ENCODE measurements at regions not wholly inside any gene's neighbourhood (a gene's known extent, or its start where the extent isn't known, plus 50 kb on each side); places are given as distances from the start of the nearest gene placed in this dataset.

- no peak for TF ChIP-seq CTCF (IDR thresholded peaks at IDR 0.05; ENCODE audit: low read depth, low read length)
- H3K27ac ChIP-seq = no peak overlapping the region
- H3K9me3 ChIP-seq (ENCODE audit: low read depth) = no peaks in the 10 kb centered on the region
- no peaks in the 10 kb centered on the region for H3K36me3 ChIP-seq
- DNase-seq (ENCODE audit: low read depth in 1 of 2, low spot score in 1 of 2) = no peak
- no peak overlapping the region for H3K4me3 ChIP-seq
- H3K27me3 ChIP-seq = no peaks in the 10 kb centered on the region
- H3K4me1 ChIP-seq (ENCODE audit: low read depth) = peaks cover 5% of the 10 kb centered on the region
These were observed 75.8 kb downstream of the DAD1 start for GRCh38 chr14:22513066-22513812.

GRCh38 chr14:22512106-22512814 lies 76.8 kb downstream of the DAD1 start:
- Histone ChIP-seq H3K36me3 (no peaks in the 10 kb centered on the region), H3K4me3 (no peak overlapping the region), H3K9me3 (ENCODE audit: low read depth) (no peaks in the 10 kb centered on the region), H3K4me1 (ENCODE audit: low read depth) (peaks cover 5% of the 10 kb centered on the region), H3K27me3 (no peaks in the 10 kb centered on the region), H3K27ac (no peak overlapping the region)
- TF ChIP-seq CTCF (IDR thresholded peaks at IDR 0.05; ENCODE audit: low read depth, low read length) = no peak
- no peak for DNase-seq (ENCODE audit: low read depth in 1 of 2, low spot score in 1 of 2)

- H3K4me1 ChIP-seq (ENCODE audit: low read depth) = peaks cover 12% of the 10 kb centered on the region
- H3K4me3 ChIP-seq = no peak overlapping the region
- H3K27ac ChIP-seq = no peak overlapping the region
- TF ChIP-seq CTCF (IDR thresholded peaks at IDR 0.05; ENCODE audit: low read depth, low read length) = no peak
- no peaks in the 10 kb centered on the region for H3K27me3 ChIP-seq
- H3K36me3 ChIP-seq = no peaks in the 10 kb centered on the region
- H3K9me3 ChIP-seq (ENCODE audit: low read depth) = no peaks in the 10 kb centered on the region
- peak in 1 of 2 donors; percentile 67 for DNase-seq (ENCODE audit: low read depth in 1 of 2, low spot score in 1 of 2)
These were observed 78.4 kb downstream of the DAD1 start for GRCh38 chr14:22510527-22511110.

- TF ChIP-seq CTCF (IDR thresholded peaks at IDR 0.05; ENCODE audit: low read depth, low read length) = no peak
- Histone ChIP-seq H3K27me3 (no peaks in the 10 kb centered on the region), H3K4me1 (ENCODE audit: low read depth) (peaks cover 20% of the 10 kb centered on the region), H3K27ac (no peak overlapping the region), H3K36me3 (no peaks in the 10 kb centered on the region), H3K9me3 (ENCODE audit: low read depth) (no peaks in the 10 kb centered on the region), H3K4me3 (no peak overlapping the region)
- no peak for DNase-seq (ENCODE audit: low read depth in 1 of 2, low spot score in 1 of 2)
These were observed 79.2 kb downstream of the DAD1 start for GRCh38 chr14:22509751-22510300.

- Histone ChIP-seq H3K36me3 (no peaks in the 10 kb centered on the region), H3K4me1 (ENCODE audit: low read depth) (peaks cover 21% of the 10 kb centered on the region), H3K4me3 (no peak overlapping the region), H3K9me3 (ENCODE audit: low read depth) (no peaks in the 10 kb centered on the region), H3K27ac (no peak overlapping the region), H3K27me3 (no peaks in the 10 kb centered on the region)
- TF ChIP-seq CTCF (IDR thresholded peaks at IDR 0.05; ENCODE audit: low read depth, low read length) = no peak
- DNase-seq (ENCODE audit: low read depth in 1 of 2, low spot score in 1 of 2) = no peak
These were observed 79.9 kb downstream of the DAD1 start for GRCh38 chr14:22509036-22509709.
